ENCODE measurements at regions not wholly inside any gene's neighbourhood (a gene's known extent, or its start where the extent isn't known, plus 50 kb on each side); places are given as distances from the start of the nearest gene placed in this dataset.
A peak's percentile ranks its signal among the peaks of the same experiment; 100 is the strongest.

DNA sequence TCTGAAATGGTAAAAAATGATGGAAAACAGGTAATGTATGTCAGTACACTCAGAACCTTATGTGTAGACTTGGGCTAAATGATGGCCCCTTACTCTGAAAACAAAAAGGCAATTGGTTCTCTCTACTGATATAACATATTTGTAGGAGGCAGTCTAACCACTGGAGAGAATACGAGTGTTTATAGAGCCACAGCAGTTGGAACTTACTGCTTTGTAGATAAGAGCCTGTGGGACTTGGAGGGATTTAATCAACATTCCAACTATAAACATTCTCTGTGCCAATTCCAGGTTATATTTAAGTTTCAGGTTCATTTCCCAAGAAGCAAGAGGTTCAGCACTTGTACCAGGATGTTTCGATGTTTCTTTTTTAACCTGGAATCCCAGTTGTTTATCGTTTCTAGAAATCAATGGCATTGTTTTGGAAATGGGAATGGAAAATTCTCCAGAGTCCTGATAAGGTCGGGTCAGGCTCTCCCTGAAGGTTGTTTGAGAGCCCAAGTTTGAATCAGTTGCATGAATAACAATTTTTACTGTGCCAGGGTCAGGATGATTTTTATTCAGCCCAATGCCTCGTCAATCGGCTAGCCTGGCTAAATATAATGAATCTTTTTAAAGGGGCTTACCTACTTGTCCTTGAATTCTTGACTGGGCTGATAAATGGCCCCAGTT is 278.4 kb upstream of the FAM98A start:
- TF ChIP-seq, protein P1, sequence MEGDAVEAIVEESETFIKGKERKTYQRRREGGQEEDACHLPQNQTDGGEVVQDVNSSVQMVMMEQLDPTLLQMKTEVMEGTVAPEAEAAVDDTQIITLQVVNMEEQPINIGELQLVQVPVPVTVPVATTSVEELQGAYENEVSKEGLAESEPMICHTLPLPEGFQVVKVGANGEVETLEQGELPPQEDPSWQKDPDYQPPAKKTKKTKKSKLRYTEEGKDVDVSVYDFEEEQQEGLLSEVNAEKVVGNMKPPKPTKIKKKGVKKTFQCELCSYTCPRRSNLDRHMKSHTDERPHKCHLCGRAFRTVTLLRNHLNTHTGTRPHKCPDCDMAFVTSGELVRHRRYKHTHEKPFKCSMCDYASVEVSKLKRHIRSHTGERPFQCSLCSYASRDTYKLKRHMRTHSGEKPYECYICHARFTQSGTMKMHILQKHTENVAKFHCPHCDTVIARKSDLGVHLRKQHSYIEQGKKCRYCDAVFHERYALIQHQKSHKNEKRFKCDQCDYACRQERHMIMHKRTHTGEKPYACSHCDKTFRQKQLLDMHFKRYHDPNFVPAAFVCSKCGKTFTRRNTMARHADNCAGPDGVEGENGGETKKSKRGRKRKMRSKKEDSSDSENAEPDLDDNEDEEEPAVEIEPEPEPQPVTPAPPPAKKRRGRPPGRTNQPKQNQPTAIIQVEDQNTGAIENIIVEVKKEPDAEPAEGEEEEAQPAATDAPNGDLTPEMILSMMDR (conservative IDR thresholded peaks at IDR 0.05): no peak
- DNase-seq (ENCODE audit: extremely low spot score, unreplicated experiment): no peak
- no peak overlapping the region for H3K4me3 Mint-ChIP-seq
- H3K36me3 Mint-ChIP-seq: no peaks in the 10 kb centered on the region
- H3K27ac Mint-ChIP-seq: no peak overlapping the region
- no peaks in the 10 kb centered on the region for H3K27me3 Mint-ChIP-seq
- H3K9me3 Mint-ChIP-seq: no peaks in the 10 kb centered on the region
- H3K4me1 Mint-ChIP-seq (ENCODE audit: unreplicated experiment): peaks cover 7% of the 10 kb centered on the region

DNA sequence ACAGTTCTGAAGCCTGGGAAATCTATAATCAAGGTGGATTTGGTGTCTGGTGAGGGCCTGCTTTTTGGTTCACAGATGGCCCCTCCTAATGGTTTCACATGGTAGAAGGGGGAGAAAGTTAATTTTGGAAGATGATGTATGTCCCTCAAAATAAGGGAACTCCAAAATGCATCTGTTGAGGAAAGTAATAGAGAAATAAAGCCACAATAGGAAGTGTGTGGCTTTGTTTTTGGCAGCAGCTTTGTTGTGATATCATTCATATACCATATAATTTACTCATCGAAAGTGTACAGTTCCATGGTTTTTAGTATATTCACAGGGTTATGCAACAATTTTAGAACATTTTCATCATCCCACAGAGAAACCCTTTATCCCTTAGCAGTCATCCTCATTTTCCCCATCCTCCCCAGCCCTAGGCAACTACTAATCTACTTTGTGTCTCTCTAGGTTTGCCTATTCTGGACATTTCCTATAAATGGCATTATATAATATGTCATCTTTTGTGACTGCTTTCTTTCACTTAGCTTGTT is 274.0 kb upstream of the FAM98A start:
- no peaks in the 10 kb centered on the region for H3K27me3 Mint-ChIP-seq
- no peak for DNase-seq (ENCODE audit: extremely low spot score, unreplicated experiment)

DNA sequence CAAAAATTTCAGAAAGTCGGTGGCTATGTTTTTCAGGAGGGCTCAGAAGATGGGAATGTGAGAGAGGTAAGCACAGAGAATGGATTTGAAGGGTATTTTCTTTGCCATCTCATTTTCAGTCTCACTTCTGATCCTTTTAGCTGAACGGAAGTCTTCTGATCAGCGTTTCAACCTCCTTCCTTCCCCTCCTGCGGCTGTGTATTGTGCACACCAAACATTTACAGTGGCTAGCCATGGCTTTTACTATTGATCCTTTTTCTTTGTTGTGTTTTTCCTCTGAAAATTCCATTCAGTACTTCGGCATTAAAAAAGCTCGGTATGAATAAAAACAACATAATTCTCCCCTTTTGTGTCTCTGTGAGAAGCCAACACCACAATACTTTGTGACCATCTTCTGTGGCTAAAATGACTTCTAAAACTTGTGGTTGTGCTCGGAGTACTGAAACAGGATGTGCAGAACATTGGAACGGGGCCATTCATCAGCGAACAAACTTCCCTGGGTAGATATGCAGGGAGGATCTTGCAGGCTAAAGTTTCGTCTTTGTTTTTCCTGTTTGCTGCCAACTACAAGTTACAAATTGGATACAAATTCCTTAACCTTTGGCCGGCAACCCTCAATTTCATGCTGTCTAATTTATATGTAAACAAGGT is 260.8 kb upstream of the FAM98A start:
- TF ChIP-seq, protein P1 (conservative IDR thresholded peaks at IDR 0.05): no peak
- Mint-ChIP-seq H3K9me3 (peaks cover 25% of the 10 kb centered on the region), H3K4me1 (ENCODE audit: unreplicated experiment) (peaks cover 13% of the 10 kb centered on the region), H3K27me3 (no peaks in the 10 kb centered on the region), H3K4me3 (peak overlapping the region; percentile 40), H3K36me3 (no peaks in the 10 kb centered on the region), H3K27ac (no peak overlapping the region)
- DNase-seq (ENCODE audit: extremely low spot score, unreplicated experiment): no peak

More for the DNA sequence above, 274.0 kb upstream of the FAM98A start:
- Mint-ChIP-seq H3K27ac (no peak overlapping the region), H3K4me1 (ENCODE audit: unreplicated experiment) (peaks cover 2% of the 10 kb centered on the region), H3K4me3 (no peak overlapping the region), H3K9me3 (peaks cover 5% of the 10 kb centered on the region), H3K36me3 (no peaks in the 10 kb centered on the region)
- TF ChIP-seq, protein P1 (conservative IDR thresholded peaks at IDR 0.05): no peak

DNA sequence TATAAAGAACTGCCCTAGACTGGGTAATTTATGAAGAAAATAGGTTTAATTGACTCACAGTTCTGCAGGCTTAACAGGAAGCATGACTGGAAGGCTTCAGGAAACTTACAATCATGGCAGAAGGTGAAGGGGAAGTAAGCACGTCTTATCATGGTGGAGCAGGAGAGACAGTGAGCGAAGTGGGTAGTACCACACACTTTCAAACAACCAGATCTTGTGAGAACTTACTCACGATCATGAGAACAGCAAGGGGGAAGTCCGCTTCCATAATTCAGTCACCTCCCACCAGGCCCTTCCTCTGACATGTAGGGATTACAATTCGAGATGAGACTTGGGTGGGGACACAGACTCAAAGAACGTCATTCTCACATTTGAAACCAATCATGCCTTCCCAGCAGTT is 260.1 kb upstream of the FAM98A start:
- Mint-ChIP-seq H3K27me3 (no peaks in the 10 kb centered on the region), H3K4me3 (no peak overlapping the region), H3K36me3 (no peaks in the 10 kb centered on the region), H3K27ac (no peak overlapping the region), H3K9me3 (peaks cover 25% of the 10 kb centered on the region), H3K4me1 (ENCODE audit: unreplicated experiment) (peaks cover 13% of the 10 kb centered on the region)
- DNase-seq (ENCODE audit: extremely low spot score, unreplicated experiment): no peak
- TF ChIP-seq, protein P1 (conservative IDR thresholded peaks at IDR 0.05): no peak

DNA sequence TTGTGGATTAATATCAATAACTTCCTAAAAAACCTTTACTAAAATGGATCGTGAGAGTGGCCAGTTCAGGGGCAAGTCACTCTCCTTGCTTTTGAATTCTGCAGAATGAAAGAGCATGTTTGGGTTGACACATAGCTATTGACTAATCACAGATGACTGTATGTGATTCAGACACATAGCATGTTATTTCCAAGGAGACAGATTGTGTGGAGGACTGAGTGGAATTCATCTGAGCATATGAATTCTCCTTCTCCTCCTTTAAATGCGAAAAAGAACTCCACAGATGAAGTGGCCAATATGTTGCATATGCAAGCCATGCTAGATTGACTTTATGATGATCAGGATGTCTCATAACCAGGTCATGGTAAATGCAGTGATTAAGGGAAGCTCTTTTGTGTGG is 249.4 kb upstream of the FAM98A start:
- TF ChIP-seq, protein P1 (conservative IDR thresholded peaks at IDR 0.05): no peak
- no peaks in the 10 kb centered on the region for H3K27me3 Mint-ChIP-seq
- H3K4me3 Mint-ChIP-seq: no peak overlapping the region
- no peaks in the 10 kb centered on the region for H3K36me3 Mint-ChIP-seq
- H3K27ac Mint-ChIP-seq: no peak overlapping the region
- H3K9me3 Mint-ChIP-seq: peaks cover 11% of the 10 kb centered on the region
- no peak for DNase-seq (ENCODE audit: extremely low spot score, unreplicated experiment)
- H3K4me1 Mint-ChIP-seq (ENCODE audit: unreplicated experiment): no peaks in the 10 kb centered on the region
